ENCODE measurements at regions not wholly inside any gene's neighbourhood (a gene's known extent, or its start where the extent isn't known, plus 50 kb on each side); places are given as distances from the start of the nearest gene placed in this dataset.
"Not testable (repeated sequence)": the region's sequence is repeated elsewhere in the genome, so short reads cannot be mapped to it uniquely, and the experiment has no call there.

DNA sequence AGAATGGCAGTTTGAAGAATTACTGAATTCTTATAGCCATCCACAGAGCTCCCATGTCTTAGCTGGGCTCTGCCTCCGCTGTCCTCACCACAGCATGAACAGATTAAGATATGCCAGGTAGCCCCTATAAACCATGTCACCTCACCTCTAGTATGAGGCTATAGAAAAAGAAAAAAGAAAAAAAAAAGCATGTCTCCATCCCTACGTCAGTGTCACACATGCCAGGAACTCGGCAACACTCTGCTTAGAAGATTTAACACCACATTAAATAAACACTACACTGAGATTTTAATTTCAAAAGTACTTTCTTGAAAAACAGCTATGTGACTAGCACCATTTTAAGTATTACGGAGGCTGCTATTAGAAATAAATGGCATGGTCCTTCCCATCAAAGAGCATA lies 149.4 kb downstream of the CAPZA3 start:
- Mint-ChIP-seq H3K9me3 (ENCODE audit: low read depth) (peaks cover 12% of the 10 kb centered on the region), H3K36me3 (ENCODE audit: insufficient read depth) (peaks cover 2% of the 10 kb centered on the region), H3K27me3 (peaks cover 5% of the 10 kb centered on the region), H3K4me3 (ENCODE audit: low read depth) (no peak overlapping the region), H3K4me1 (ENCODE audit: low read depth) (peaks cover 2% of the 10 kb centered on the region), H3K27ac (no peak overlapping the region)
- TF ChIP-seq, protein P1, sequence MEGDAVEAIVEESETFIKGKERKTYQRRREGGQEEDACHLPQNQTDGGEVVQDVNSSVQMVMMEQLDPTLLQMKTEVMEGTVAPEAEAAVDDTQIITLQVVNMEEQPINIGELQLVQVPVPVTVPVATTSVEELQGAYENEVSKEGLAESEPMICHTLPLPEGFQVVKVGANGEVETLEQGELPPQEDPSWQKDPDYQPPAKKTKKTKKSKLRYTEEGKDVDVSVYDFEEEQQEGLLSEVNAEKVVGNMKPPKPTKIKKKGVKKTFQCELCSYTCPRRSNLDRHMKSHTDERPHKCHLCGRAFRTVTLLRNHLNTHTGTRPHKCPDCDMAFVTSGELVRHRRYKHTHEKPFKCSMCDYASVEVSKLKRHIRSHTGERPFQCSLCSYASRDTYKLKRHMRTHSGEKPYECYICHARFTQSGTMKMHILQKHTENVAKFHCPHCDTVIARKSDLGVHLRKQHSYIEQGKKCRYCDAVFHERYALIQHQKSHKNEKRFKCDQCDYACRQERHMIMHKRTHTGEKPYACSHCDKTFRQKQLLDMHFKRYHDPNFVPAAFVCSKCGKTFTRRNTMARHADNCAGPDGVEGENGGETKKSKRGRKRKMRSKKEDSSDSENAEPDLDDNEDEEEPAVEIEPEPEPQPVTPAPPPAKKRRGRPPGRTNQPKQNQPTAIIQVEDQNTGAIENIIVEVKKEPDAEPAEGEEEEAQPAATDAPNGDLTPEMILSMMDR (IDR thresholded peaks at IDR 0.05; ENCODE audit: unreplicated experiment): no peak
- no peak for DNase-seq (ENCODE audit: low spot score, unreplicated experiment)

DNA sequence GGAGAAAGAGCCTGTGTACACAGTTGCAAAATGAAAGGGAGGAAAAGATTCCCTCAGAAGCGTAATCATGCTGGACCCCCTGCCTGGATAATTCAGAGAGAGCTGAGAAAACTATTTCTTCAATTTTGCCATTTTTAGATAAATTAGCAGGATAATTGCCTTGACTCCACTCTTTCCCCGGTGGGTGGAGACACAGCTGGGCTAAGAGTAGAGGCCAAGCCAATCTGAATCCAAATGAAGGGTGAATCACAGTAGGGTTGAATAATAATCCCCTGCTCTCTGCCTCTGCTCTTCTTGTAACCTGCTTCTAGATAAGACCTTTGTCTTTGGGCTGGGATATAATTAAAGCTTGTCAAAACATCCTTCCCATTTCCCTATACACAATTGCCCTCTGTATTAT lies 150.1 kb downstream of the CAPZA3 start:
- peaks cover 2% of the 10 kb centered on the region for H3K36me3 Mint-ChIP-seq (ENCODE audit: insufficient read depth)

DNA sequence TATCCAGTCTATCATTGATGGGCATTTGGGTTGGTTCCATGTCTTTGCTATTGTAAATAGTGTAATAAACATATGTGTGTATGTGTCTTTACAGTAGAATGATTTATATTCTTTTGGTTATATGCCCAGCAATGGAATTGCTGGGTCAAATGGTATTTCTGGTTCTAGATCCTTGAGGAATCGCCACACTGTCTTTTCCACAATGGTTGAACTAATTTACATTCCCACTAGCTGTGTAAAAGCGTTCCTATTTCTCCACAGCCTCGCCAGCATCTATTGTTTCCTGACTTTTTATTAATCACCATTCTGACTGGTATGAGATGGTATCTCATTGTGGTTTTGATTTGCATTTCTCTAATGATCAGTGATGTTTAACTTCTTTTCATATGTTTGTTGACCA lies 152.7 kb downstream of the CAPZA3 start:
- peaks cover 24% of the 10 kb centered on the region for H3K9me3 Mint-ChIP-seq (ENCODE audit: low read depth)
- DNase-seq (ENCODE audit: low spot score, unreplicated experiment); H3K36me3 Mint-ChIP-seq (ENCODE audit: insufficient read depth); H3K4me3 Mint-ChIP-seq (ENCODE audit: low read depth); H3K27me3 Mint-ChIP-seq; H3K4me1 Mint-ChIP-seq (ENCODE audit: low read depth); H3K27ac Mint-ChIP-seq: not testable (repeated sequence)

More for the DNA sequence above, 150.1 kb downstream of the CAPZA3 start:
- TF ChIP-seq, protein P1 (IDR thresholded peaks at IDR 0.05; ENCODE audit: unreplicated experiment): no peak
- no peak overlapping the region for H3K4me3 Mint-ChIP-seq (ENCODE audit: low read depth)
- H3K27me3 Mint-ChIP-seq: peaks cover 5% of the 10 kb centered on the region
- H3K4me1 Mint-ChIP-seq (ENCODE audit: low read depth): peaks cover 2% of the 10 kb centered on the region
- H3K27ac Mint-ChIP-seq: no peak overlapping the region
- H3K9me3 Mint-ChIP-seq (ENCODE audit: low read depth): peaks cover 12% of the 10 kb centered on the region
- no peak for DNase-seq (ENCODE audit: low spot score, unreplicated experiment)

DNA sequence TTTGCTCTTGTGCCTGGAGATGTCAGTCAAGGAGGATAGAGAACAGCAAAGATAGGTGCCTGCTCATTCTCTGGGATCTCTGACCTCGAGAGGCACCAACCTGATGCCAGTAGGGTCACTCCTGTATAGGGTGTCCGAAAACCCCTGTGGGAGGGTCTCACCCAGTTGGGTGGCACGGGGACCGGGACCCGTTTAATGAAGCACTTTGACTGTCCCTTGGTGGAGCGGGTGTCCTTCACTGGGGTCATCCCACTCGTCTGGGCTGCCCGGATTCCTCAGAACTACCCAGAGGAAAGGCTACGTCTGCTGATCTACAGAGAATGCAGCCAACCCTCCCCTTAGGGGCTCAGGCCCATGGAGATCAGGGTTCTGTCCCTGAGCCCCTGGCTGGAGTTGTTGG lies 157.6 kb downstream of the CAPZA3 start:
- Mint-ChIP-seq H3K27ac (no peak overlapping the region), H3K27me3 (no peaks in the 10 kb centered on the region), H3K4me3 (ENCODE audit: low read depth) (no peak overlapping the region), H3K36me3 (ENCODE audit: insufficient read depth) (peaks cover 2% of the 10 kb centered on the region), H3K4me1 (ENCODE audit: low read depth) (peaks cover 4% of the 10 kb centered on the region), H3K9me3 (ENCODE audit: low read depth) (peaks cover 24% of the 10 kb centered on the region)
- TF ChIP-seq, protein P1 (IDR thresholded peaks at IDR 0.05; ENCODE audit: unreplicated experiment): no peak
- DNase-seq (ENCODE audit: low spot score, unreplicated experiment): no peak

DNA sequence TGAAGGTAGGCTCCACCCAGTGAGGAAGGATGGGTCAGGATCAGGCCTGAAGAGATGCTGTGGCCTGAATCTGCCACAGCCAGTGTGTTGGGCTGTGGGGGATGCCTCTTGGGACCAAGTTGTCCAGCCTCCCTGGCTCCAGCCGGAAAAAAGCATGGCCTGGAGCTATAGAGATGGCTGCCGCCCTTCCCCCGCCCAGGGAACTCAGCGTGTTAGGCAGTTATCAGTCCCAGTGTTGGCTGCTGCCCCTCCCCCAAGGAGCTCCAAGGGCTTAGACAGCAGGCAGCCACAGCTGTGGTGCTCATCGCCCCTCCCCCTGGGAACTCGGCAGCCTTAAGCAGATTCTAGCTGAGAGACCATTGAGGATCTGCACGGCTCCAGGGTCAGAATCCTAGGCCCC lies 158.0 kb downstream of the CAPZA3 start:
- peaks cover 4% of the 10 kb centered on the region for H3K4me1 Mint-ChIP-seq (ENCODE audit: low read depth)
- DNase-seq (ENCODE audit: low spot score, unreplicated experiment): peak; percentile 18
- no peak overlapping the region for H3K27ac Mint-ChIP-seq
- TF ChIP-seq, protein P1 (IDR thresholded peaks at IDR 0.05; ENCODE audit: unreplicated experiment): no peak
- no peak overlapping the region for H3K4me3 Mint-ChIP-seq (ENCODE audit: low read depth)
- H3K27me3 Mint-ChIP-seq: no peaks in the 10 kb centered on the region
- peaks cover 24% of the 10 kb centered on the region for H3K9me3 Mint-ChIP-seq (ENCODE audit: low read depth)
- peaks cover 2% of the 10 kb centered on the region for H3K36me3 Mint-ChIP-seq (ENCODE audit: insufficient read depth)

GRCh38 chr12:18897823-18898222 lies 159.9 kb downstream of the CAPZA3 start:
- Mint-ChIP-seq H3K4me3 (ENCODE audit: low read depth) (no peak overlapping the region), H3K36me3 (ENCODE audit: insufficient read depth) (no peaks in the 10 kb centered on the region), H3K9me3 (ENCODE audit: low read depth) (peaks cover 15% of the 10 kb centered on the region), H3K27me3 (no peaks in the 10 kb centered on the region), H3K27ac (no peak overlapping the region), H3K4me1 (ENCODE audit: low read depth) (peaks cover 6% of the 10 kb centered on the region)
- TF ChIP-seq, protein P1 (IDR thresholded peaks at IDR 0.05; ENCODE audit: unreplicated experiment): no peak
- DNase-seq (ENCODE audit: low spot score, unreplicated experiment): no peak
